Activated T-cell treated with anti-CD3 and anti-CD28 coated beads, Interleukin-2, amount 50 U/mL, for 72 hours (primary cell): ENCODE measurements at regions not wholly inside any gene's neighbourhood (a gene's known extent, or its start where the extent isn't known, plus 50 kb on each side); places are given as distances from the start of the nearest gene placed in this dataset.
"Not testable (repeated sequence)": the region's sequence is repeated elsewhere in the genome, so short reads cannot be mapped to it uniquely, and the experiment has no call there.

Experiments
- ATAC-seq, 2 donors: fragments of 150-1000 bp; cut with Tn5 transposase; replicated peaks in 1 of 2; 2 replicates each; pipeline ENCODE4 v1.10.0; 2021; ENCODE audit warnings: moderate library complexity in 2 of 2, mild to moderate bottlenecking in 1 of 2
- DNase-seq, 2 donors: peaks; one replicate each; pipeline ENCODE4 v3.0.0; 2021 to 2022; ENCODE audit warnings: mixed read lengths in 1 of 2
- H3K27ac Mint-ChIP-seq: one replicate; pipeline ENCODE4 v1.8.0; 2022; ENCODE audit warnings: mild to moderate bottlenecking, moderate library complexity, mixed read lengths
- H3K27me3 Mint-ChIP-seq: one replicate; pipeline ENCODE4 v1.8.0; 2022; ENCODE audit warnings: low read depth, mixed read lengths
- H3K36me3 Mint-ChIP-seq, 2 donors: one replicate each; pipeline ENCODE4 v1.8.0; 2022; ENCODE audit warnings: mixed read lengths in 2 of 2, mild to moderate bottlenecking in 1 of 2; ENCODE audit not compliant: insufficient read depth in 2 of 2
- H3K4me1 Mint-ChIP-seq: one replicate; pipeline ENCODE4 v1.8.0; 2022; ENCODE audit warnings: low read depth, mixed read lengths
- H3K4me3 Mint-ChIP-seq, 2 donors: one replicate each; pipeline ENCODE4 v1.8.0; 2022; ENCODE audit warnings: mild to moderate bottlenecking in 2 of 2, mixed read lengths in 2 of 2, moderate library complexity in 2 of 2
- H3K9me3 Mint-ChIP-seq, 2 donors: one replicate each; pipeline ENCODE4 v1.8.0; 2022; ENCODE audit warnings: mixed read lengths in 2 of 2

GRCh38 chr6:113052506-113052905, 705.4 kb downstream of the RFPL4B start:
- H3K36me3 Mint-ChIP-seq: no peaks in the 10 kb centered on the region
- H3K4me1 Mint-ChIP-seq: no peaks in the 10 kb centered on the region
- ATAC-seq: no peak
- no peaks in the 10 kb centered on the region for H3K27me3 Mint-ChIP-seq
- no peak overlapping the region for H3K4me3 Mint-ChIP-seq
- no peak for DNase-seq
- H3K9me3 Mint-ChIP-seq: peaks cover 4 to 5% of the 10 kb centered on the region in 2 donors
- no peak overlapping the region for H3K27ac Mint-ChIP-seq

GRCh38 chr6:113055061-113055460, 707.9 kb downstream of the RFPL4B start:
- Mint-ChIP-seq H3K27me3 (no peaks in the 10 kb centered on the region), H3K36me3 (no peaks in the 10 kb centered on the region), H3K9me3 (peaks cover 2 to 5% of the 10 kb centered on the region in 2 donors), H3K4me1 (no peaks in the 10 kb centered on the region), H3K27ac (no peak overlapping the region), H3K4me3 (no peak overlapping the region)
- DNase-seq (no peak), ATAC-seq (no peak)

GRCh38 chr6:113055998-113056397, 708.9 kb downstream of the RFPL4B start:
- Mint-ChIP-seq H3K27ac (no peak overlapping the region), H3K36me3 (no peaks in the 10 kb centered on the region), H3K4me3 (no peak overlapping the region), H3K4me1 (no peaks in the 10 kb centered on the region), H3K27me3 (no peaks in the 10 kb centered on the region), H3K9me3 (peaks cover 2 to 3% of the 10 kb centered on the region in 2 donors)
- ATAC-seq (no peak), DNase-seq (no peak)

GRCh38 chr6:113057567-113058053, 710.5 kb downstream of the RFPL4B start:
- H3K27me3 Mint-ChIP-seq: no peaks in the 10 kb centered on the region
- no peak overlapping the region for H3K4me3 Mint-ChIP-seq
- H3K4me1 Mint-ChIP-seq: no peaks in the 10 kb centered on the region
- H3K9me3 Mint-ChIP-seq: peaks cover 2 to 3% of the 10 kb centered on the region in 2 donors
- H3K36me3 Mint-ChIP-seq: no peaks in the 10 kb centered on the region
- ATAC-seq (no peak), DNase-seq (no peak)
- no peak overlapping the region for H3K27ac Mint-ChIP-seq

GRCh38 chr6:113060664-113061063, 713.5 kb downstream of the RFPL4B start:
- Mint-ChIP-seq H3K36me3 (no peaks in the 10 kb centered on the region), H3K4me1 (no peaks in the 10 kb centered on the region), H3K27me3 (no peaks in the 10 kb centered on the region), H3K9me3 (peaks cover 3 to 4% of the 10 kb centered on the region in 2 donors), H3K4me3 (no peak overlapping the region), H3K27ac (no peak overlapping the region)
- ATAC-seq (no peak), DNase-seq (no peak)

- Mint-ChIP-seq H3K27ac (no peak overlapping the region), H3K4me3 (no peak overlapping the region), H3K4me1 (no peaks in the 10 kb centered on the region), H3K36me3 (no peaks in the 10 kb centered on the region), H3K9me3 (peaks cover 2 to 3% of the 10 kb centered on the region in 2 donors), H3K27me3 (no peaks in the 10 kb centered on the region)
- ATAC-seq: no peak
- DNase-seq: no peak
These were observed 718.5 kb downstream of the RFPL4B start for GRCh38 chr6:113065611-113066010.

GRCh38 chr6:113067612-113068275, 720.6 kb downstream of the RFPL4B start:
- Mint-ChIP-seq H3K9me3 (peaks cover 3 to 4% of the 10 kb centered on the region in 2 donors), H3K36me3 (no peaks in the 10 kb centered on the region), H3K4me1 (no peaks in the 10 kb centered on the region), H3K27me3 (no peaks in the 10 kb centered on the region), H3K27ac (no peak overlapping the region), H3K4me3 (no peak overlapping the region)
- no peak for DNase-seq
- no peak for ATAC-seq

- no peak for ATAC-seq
- Mint-ChIP-seq H3K36me3 (no peaks in the 10 kb centered on the region), H3K27ac (no peak overlapping the region), H3K4me3 (no peak overlapping the region), H3K9me3 (peaks cover 2 to 3% of the 10 kb centered on the region in 2 donors), H3K27me3 (no peaks in the 10 kb centered on the region), H3K4me1 (no peaks in the 10 kb centered on the region)
- DNase-seq: no peak
These were observed 721.4 kb downstream of the RFPL4B start for GRCh38 chr6:113068570-113068969.

GRCh38 chr6:113070681-113071080, 723.6 kb downstream of the RFPL4B start:
- not testable (repeated sequence) for H3K9me3 Mint-ChIP-seq, H3K27ac Mint-ChIP-seq, DNase-seq, H3K4me3 Mint-ChIP-seq, H3K4me1 Mint-ChIP-seq, H3K27me3 Mint-ChIP-seq, H3K36me3 Mint-ChIP-seq, ATAC-seq

GRCh38 chr6:113073611-113074191, 726.6 kb downstream of the RFPL4B start:
- Mint-ChIP-seq H3K9me3 (peaks cover 4 to 11% of the 10 kb centered on the region in 2 donors), H3K27ac (no peak overlapping the region), H3K4me3 (no peak overlapping the region), H3K36me3 (no peaks in the 10 kb centered on the region), H3K27me3 (no peaks in the 10 kb centered on the region), H3K4me1 (no peaks in the 10 kb centered on the region)
- DNase-seq (no peak), ATAC-seq (no peak)

- Mint-ChIP-seq H3K27me3 (no peaks in the 10 kb centered on the region), H3K36me3 (no peaks in the 10 kb centered on the region), H3K27ac (no peak overlapping the region), H3K4me3 (no peak overlapping the region), H3K4me1 (no peaks in the 10 kb centered on the region), H3K9me3 (peaks cover 1 to 10% of the 10 kb centered on the region in 2 donors)
- no peak for ATAC-seq
- no peak for DNase-seq
These were observed 729.0 kb downstream of the RFPL4B start for GRCh38 chr6:113076116-113076515.

- ATAC-seq (no peak), DNase-seq (no peak)
- Mint-ChIP-seq H3K27me3 (no peaks in the 10 kb centered on the region), H3K36me3 (no peaks in the 10 kb centered on the region), H3K4me1 (no peaks in the 10 kb centered on the region), H3K9me3 (peaks cover 1 to 12% of the 10 kb centered on the region in 2 donors), H3K27ac (no peak overlapping the region), H3K4me3 (no peak overlapping the region)
These were observed 729.7 kb downstream of the RFPL4B start for GRCh38 chr6:113076816-113077215.

- Mint-ChIP-seq H3K27me3 (no peaks in the 10 kb centered on the region), H3K36me3 (no peaks in the 10 kb centered on the region), H3K4me3 (no peak overlapping the region), H3K27ac (no peak overlapping the region), H3K9me3 (peaks cover 1 to 12% of the 10 kb centered on the region in 2 donors), H3K4me1 (no peaks in the 10 kb centered on the region)
- DNase-seq (no peak), ATAC-seq (no peak)
These were observed 730.7 kb downstream of the RFPL4B start for GRCh38 chr6:113077794-113078193.

- no peaks in the 10 kb centered on the region for H3K4me1 Mint-ChIP-seq
- H3K27ac Mint-ChIP-seq: no peak overlapping the region
- ATAC-seq (no peak), DNase-seq (no peak)
- H3K9me3 Mint-ChIP-seq: peaks cover 1 to 12% of the 10 kb centered on the region in 2 donors
- H3K36me3 Mint-ChIP-seq: no peaks in the 10 kb centered on the region
- no peak overlapping the region for H3K4me3 Mint-ChIP-seq
- no peaks in the 10 kb centered on the region for H3K27me3 Mint-ChIP-seq
These were observed 731.7 kb downstream of the RFPL4B start for GRCh38 chr6:113078791-113079190.
